ENCODE measurements at regions not wholly inside any gene's neighbourhood (a gene's known extent, or its start where the extent isn't known, plus 50 kb on each side); places are given as distances from the start of the nearest gene placed in this dataset.

- FAIRE-seq = no peak
Observed at GRCh38 chr1:163664671-163665335, 343.0 kb downstream of the NUF2 start.

GRCh38 chr1:163668472-163668871 lies 346.7 kb downstream of the NUF2 start:
- FAIRE-seq = no peak

- no peak for FAIRE-seq
Observed at GRCh38 chr1:163670989-163671757, 349.4 kb downstream of the NUF2 start.

GRCh38 chr1:163672976-163673758 lies 351.4 kb downstream of the NUF2 start:
- no peak for FAIRE-seq

- no peak for FAIRE-seq
Observed at GRCh38 chr1:163673759-163674151, 352.0 kb downstream of the NUF2 start.

GRCh38 chr1:163674236-163674635 lies 352.5 kb downstream of the NUF2 start:
- no peak for FAIRE-seq

GRCh38 chr1:163684785-163685184 lies 363.0 kb downstream of the NUF2 start:
- FAIRE-seq = no peak

- FAIRE-seq = no peak
Observed at GRCh38 chr1:163692266-163692665, 370.5 kb downstream of the NUF2 start.

GRCh38 chr1:163697137-163697536 lies 375.4 kb downstream of the NUF2 start:
- no peak for FAIRE-seq

GRCh38 chr1:163701783-163702374 lies 380.1 kb downstream of the NUF2 start:
- FAIRE-seq = no peak

- no peak for FAIRE-seq
Observed at GRCh38 chr1:163703794-163704193, 382.0 kb downstream of the NUF2 start.

GRCh38 chr1:163706915-163707314 lies 385.2 kb downstream of the NUF2 start:
- FAIRE-seq = no peak

GRCh38 chr1:163709636-163710035 lies 387.9 kb downstream of the NUF2 start:
- FAIRE-seq = no peak

- no peak for FAIRE-seq
Observed at GRCh38 chr1:163712321-163712720, 390.6 kb downstream of the NUF2 start.

GRCh38 chr1:163720294-163720693 lies 398.5 kb downstream of the NUF2 start:
- no peak for FAIRE-seq

- no peak for FAIRE-seq
Observed at GRCh38 chr1:163725551-163725950, 403.8 kb downstream of the NUF2 start.

- no peak for FAIRE-seq
Observed at GRCh38 chr1:163730411-163730821, 408.7 kb downstream of the NUF2 start.

GRCh38 chr1:163737261-163737660 lies 415.5 kb downstream of the NUF2 start:
- no peak for FAIRE-seq

GRCh38 chr1:163744301-163744887 lies 422.6 kb downstream of the NUF2 start:
- no peak for FAIRE-seq

- FAIRE-seq = no peak
Observed at GRCh38 chr1:163745204-163745603, 423.4 kb downstream of the NUF2 start.

GRCh38 chr1:163747261-163747660 lies 425.5 kb downstream of the NUF2 start:
- no peak for FAIRE-seq

- FAIRE-seq = no peak
Observed at GRCh38 chr1:163747855-163748254, 426.1 kb downstream of the NUF2 start.
